Erythroblast (primary cell): ENCODE measurements at regions not wholly inside any gene's neighbourhood (a gene's known extent, or its start where the extent isn't known, plus 50 kb on each side); places are given as distances from the start of the nearest gene placed in this dataset.

Experiments used
- GATA1 ChIP-seq: IDR thresholded peaks from 2 replicates; pipeline ENCODE4 v1.6.1; 2011; ENCODE audit warnings: low read depth, mild to moderate bottlenecking, control low read depth, low read length, moderate library complexity
- POLR2A ChIP-seq: IDR thresholded peaks from 2 replicates; pipeline ENCODE4 v1.6.1; 2011; ENCODE audit warnings: mild to moderate bottlenecking, low read length

DNA sequence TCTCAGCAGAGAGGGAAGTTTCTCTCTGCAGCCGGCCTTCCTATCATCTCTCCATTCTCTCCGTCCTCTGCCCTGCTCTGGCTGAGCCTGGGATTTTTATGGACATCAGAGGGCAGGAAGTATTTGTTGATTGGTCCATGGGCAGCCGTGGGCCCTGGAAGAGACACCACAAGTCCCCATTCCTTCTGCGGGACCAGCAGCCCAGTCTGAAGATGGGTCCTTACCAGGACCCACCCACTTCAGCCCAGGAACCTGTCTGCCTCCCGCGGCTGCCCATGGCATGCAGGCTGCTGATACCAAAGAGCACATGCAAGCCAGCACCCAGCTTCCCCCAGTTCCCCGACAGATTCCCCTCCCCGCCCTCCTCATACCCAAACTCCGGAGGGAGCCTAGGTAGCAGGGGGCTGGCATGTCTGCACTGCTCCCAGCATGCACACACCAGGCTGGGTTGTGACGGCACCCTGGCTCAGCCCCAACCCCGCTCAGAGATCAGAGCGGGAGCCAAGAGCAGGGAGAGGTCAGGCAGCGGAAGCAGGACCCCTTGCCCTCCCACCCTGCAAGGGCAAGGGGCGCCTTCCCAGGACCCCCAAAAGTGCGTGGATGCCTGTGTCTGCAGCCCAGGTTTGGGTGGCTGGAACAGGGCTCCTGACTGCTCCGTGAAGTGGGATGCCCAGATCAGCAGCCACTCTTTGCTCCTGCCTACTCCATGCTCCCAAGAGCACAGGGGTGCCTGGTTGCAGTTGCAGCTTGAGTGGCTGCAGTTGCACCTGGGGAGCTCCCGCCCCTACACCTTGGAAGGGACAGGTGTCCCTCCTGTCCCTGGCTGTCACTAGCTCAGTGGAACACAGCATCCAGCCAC lies 538.6 kb upstream of the POT1 start:
- no peak for TF ChIP-seq POLR2A
- TF ChIP-seq GATA1, result no peak
